Hematopoietic multipotent progenitor cell (in vitro differentiated cells): ENCODE measurements at regions not wholly inside any gene's neighbourhood (a gene's known extent, or its start where the extent isn't known, plus 50 kb on each side); places are given as distances from the start of the nearest gene placed in this dataset.
"Not testable (repeated sequence)": the region's sequence is repeated elsewhere in the genome, so short reads cannot be mapped to it uniquely, and the experiment has no call there.

ENCODE experiments used
- DNase-seq, 3 donors: peaks; one replicate each; pipeline ENCODE4 v3.0.0-alpha.2; 2011 to 2015; ENCODE audit warnings: low read depth in 2 of 3, low spot score in 2 of 3

DNA sequence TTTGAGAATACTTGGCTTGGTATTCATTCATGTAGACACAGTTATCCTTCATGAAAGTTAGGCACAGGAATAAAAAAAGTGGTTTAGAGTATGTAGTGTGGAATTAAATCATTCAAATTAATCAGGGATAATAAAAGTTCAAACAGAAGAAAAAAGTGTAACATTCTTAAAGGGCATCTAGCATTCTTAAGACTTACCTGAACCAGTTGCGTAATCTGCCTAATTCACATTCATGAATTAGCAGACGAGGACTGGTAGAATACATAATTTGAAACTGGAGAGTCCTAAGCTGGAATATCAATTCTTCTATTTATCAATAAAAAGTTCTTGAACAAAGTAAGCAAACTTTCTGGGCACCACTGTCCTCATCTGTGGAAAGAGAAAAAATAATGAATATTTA lies 157.0 kb upstream of the DEPDC1 start:
- no peak for DNase-seq

DNA sequence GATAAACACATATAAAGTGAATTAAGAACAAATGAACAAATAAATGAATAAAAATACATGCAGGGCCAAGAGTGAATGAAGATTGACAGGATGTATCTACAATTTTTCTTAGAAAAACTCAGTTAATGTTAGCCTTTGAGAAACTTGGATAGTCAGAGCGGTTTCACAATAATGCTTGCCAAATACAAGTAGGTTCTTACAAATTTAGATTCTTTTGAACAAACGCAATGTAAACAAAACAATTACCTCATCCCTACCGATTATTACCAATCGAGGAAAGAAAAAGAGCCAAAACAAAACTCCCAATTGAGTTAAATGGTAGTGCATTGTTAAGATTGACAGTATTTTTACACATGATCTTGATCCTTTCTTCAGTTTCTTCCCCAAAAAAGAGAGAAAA lies 176.9 kb upstream of the DEPDC1 start:
- DNase-seq: no peak

- DNase-seq: no peak
These were observed 178.5 kb upstream of the DEPDC1 start for GRCh38 chr1:68675336-68675735.

DNA sequence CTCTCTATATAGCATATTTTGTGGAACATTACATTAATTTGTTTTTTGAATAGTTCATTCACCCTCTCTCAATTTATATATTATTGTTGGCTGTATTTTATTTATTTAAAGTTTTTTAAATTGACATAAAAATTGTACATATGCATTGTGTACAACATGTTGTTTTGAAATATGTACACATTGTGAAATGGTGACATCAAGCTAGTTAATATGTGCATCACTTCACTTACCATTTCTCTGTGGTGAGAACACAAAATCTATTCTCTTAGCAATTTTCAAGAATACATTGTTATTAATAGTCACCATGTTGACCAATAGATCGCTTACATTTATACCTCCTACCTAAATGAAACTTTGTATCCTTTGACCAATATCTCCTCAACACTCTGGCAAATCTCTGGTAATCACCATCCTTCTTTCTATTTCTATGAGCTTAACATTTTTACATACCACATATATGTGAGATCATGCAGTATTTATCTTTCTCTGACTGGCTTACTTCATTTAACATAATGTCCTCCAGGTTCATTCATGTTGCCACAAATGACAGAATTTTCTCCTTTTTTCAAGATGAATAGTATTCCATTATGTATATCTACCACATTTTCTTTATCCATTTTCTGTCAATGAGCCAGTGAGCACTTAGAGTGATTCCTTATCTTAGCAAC lies 180.9 kb upstream of the DEPDC1 start:
- DNase-seq: no peak

DNA sequence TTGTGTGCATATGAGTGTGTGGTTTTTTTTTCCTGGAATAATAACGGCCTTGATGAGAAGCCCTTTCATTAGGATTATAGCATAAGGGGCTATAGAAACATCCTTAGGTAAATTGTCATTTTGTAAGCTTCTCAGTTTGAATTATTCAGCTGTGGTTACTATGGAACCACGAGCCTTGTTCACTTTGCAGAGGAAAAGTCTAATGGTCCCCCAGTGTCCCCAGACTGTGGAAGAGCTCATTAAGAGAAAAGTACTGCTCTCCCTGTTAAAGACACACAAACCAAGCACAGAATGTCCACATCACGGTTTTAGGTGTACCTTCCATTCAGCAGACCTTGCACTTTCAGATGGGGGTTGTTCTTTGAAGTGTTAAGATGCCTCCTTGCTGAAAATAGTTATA lies 199.3 kb upstream of the DEPDC1 start:
- no peak for DNase-seq

DNA sequence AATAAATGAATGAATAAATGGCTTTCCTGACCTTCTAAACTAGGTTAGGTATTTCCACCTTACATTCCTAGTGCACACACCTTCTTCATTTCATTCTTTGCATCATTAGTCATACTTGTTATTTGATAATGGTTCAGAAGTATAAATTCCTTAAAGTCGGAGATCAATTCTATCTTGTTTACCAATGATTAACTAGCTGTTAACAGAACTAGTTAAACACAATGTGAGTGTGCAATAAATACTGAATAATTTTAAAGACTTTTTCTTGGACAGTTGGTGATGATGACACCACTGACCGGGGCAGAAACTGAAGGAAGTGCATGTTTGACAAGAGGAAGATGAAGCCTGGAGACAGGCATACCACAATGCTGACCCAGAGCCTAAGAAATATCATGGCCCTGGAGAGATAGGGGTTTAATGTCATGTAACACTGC lies 207.1 kb upstream of the DEPDC1 start:
- no peak for DNase-seq

- no peak for DNase-seq
These were observed 208.0 kb upstream of the DEPDC1 start for GRCh38 chr1:68704800-68705443.

DNA sequence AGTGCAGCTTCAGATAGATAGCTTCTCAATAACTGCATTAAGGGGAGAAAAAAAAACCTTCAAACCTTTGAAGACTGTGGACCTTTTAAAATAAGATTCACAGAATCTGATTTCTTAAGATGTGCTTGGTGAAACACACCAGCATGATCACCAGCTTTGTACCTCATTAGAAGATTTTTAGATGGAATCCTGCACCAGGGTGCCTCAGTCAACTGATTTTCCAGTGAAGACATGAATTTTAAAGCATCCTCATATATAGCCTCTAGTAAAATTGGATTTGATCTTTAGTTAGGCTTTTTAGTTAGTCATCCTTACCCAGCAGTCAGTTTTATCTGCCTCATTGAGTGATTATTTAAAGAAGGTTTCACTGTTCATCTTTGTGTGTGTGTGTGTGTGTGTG lies 208.6 kb upstream of the DEPDC1 start:
- no peak for DNase-seq

DNA sequence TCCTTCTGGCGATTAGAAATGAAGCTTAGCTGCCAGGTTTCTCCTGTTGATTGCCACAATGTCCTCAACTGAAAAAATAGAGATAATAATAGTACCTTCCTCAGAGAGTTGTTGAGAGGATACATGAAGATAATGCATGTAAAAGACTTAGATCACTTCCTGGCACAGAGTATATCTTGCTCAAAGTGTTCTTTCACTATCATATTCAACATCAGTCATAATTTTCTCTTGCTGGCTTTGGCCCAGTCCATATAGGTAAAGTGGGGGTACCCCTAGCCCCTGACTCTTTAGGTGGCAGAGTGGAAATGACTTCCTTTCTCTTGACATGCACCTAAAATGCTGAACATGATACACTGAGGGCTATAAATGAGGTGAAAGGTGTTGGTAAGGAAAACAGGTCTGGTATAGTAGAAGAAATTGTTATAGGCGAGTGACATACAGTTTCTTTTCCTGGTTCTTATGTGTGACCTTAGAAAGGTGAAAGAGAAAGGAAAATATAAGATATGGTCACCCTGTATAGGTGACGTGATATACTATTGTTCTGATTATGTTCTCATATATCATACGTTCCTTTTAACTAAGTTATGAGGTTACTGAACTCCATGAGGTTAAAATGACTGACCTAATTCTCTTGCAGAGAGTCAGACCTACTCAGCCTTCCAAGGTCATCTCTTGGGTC lies 209.9 kb upstream of the DEPDC1 start:
- no peak for DNase-seq

DNA sequence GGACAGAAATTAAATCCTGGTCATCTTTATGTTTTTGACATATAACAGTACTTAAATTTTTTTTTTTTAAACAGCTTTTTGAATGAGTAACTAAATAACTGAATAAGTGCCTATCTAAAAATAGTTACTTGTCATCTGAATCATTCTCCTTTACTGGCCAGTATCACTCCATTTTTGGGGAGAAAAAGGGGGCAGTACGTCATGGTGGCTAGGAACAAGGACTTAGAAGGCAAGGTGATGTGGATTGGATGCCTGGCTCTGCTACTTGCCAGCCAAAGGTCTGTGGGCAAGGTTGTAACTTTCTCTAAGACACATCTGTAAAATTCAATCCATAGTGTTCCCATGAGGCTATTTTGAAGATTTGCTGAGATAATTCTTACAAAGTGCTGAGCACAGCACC lies 220.4 kb upstream of the DEPDC1 start:
- DNase-seq: no peak

GRCh38 chr1:68720476-68720875 lies 223.6 kb upstream of the DEPDC1 start:
- DNase-seq: no peak

DNA sequence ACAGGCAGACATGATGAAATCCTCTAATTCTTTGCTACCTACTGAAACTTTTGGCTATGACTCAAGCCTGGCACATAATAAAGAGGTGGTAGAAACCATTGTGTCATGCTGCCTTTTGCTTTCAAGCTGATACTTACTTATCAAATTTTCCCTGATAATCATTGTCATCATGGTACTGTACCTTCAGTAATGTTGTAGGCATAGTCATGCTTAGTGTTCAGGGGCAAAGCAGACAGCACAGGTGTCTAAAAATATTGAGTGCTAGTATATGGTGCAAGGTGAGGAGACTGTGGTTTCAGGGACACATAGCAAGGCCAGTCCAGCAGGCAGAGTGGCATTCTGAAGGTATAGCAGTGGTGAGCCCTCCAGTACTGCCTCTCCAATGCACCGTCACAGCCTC lies 226.9 kb upstream of the DEPDC1 start:
- no peak for DNase-seq

DNA sequence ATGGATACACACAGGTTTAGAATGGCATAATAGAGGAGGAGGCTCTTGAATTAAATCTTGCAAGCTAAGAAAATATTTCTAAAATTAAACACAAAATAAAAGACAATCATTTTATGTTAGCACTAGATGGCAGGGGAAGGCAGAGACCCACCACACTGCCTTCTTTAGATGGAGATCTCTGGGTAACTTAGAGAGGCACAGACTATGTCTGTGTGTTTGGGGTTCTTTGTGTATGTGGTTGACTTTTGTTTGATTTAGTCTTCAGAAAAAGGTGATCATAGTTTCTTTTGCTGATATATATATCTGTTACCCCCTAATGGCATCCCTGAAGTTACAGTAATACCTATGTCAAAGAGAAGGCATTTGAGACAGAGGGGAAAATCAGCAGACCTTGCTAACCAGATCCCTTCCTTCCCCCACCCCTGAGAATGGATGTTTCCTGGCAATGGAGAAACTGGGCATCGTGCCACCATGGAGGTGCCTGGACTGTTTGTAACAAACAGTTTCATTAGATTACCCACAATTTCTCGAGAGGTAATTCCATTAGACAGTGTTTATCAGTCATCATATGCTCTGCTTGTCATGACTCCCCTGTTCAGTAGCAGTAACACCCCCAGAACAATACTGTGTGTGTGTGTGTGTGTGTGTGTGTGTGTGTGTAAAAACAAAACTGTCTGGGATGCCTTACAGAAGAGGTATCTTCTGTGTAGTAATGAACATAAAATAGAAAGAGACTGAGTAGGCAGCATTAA lies 228.3 kb upstream of the DEPDC1 start:
- DNase-seq: no peak

DNA sequence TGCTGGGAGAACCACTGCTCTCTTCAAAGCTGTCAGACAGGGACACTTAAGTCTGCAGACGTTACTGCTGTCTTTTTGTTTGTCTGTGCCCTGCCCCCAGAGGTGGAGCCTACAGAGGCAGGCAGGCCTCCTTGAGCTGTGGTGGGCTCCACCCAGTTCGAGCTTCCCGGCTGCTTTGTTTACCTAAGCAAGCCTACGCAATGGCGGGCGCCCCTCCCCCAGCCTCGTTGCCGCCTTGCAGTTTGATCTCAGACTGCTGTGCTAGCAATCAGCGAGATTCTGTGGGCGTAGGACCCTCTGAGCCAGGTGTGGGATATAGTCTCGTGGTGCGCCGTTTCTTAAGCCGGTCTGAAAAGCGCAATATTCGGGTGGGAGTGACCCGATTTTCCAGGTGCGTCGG lies 242.6 kb upstream of the DEPDC1 start:
- DNase-seq: not testable (repeated sequence)

DNA sequence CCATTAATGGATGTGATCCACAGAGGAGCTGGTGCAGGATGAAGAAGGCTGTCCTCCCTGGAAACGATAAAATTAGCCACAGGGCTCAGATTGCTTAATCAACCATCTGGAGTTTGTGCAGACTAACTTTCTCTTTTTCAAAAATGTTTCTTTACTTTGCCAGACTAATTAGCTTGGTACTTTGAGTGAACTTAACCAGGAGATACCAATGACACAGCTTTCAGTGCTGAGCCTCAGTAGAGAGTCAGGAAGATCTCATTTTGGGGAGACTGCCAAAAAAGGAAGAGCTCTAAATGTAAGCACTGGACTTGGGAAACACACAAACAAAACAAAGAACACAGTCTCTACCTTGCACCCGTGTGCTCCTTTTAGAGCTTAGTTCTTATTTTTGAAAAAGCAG lies 248.1 kb upstream of the DEPDC1 start:
- DNase-seq: no peak

GRCh38 chr1:68745451-68745850 lies 248.6 kb upstream of the DEPDC1 start:
- no peak for DNase-seq

GRCh38 chr1:68746378-68746777 lies 249.5 kb upstream of the DEPDC1 start:
- DNase-seq: no peak

- DNase-seq: no peak
These were observed 254.8 kb upstream of the DEPDC1 start for GRCh38 chr1:68751723-68752122.

GRCh38 chr1:68758666-68759209 lies 261.9 kb upstream of the DEPDC1 start:
- DNase-seq: no peak

DNA sequence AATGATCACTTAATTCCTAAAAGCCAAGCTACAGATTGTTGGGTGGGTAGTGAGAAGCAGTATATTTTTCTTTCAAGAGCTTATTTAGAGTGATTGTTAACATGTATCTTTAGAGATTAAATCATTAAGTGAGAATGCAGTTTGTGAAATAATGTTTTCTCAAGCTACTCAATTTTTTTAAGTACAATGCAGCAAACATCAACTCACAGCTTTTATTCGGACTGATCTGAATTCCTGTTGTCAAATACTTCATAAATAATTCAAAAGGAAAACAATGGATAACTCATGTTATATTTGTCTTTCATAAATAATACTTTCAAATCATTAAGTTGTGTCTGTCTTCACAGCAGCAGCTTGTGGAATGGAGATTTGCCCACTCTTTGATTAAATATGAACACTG lies 271.1 kb upstream of the DEPDC1 start:
- no peak for DNase-seq

- no peak for DNase-seq
These were observed 273.9 kb upstream of the DEPDC1 start for GRCh38 chr1:68770817-68771216.
